WTC11 (cell line): ENCODE measurements at regions not wholly inside any gene's neighbourhood (a gene's known extent, or its start where the extent isn't known, plus 50 kb on each side); places are given as distances from the start of the nearest gene placed in this dataset.

Experiments used
- AR ChIP-seq: fragments of 250-450 bp; sonication (Bioruptor Pico); IDR thresholded peaks from 2 replicates; pipeline ENCODE4 v1.9.0; 2021; ENCODE audit warnings: mild to moderate bottlenecking
- CTCF ChIP-seq: fragments of 200-600 bp; IDR thresholded peaks from 2 replicates; pipeline ENCODE4 v1.8.0; 2022; ENCODE audit warnings: antibody characterized with exemption
- ESRRA ChIP-seq: sonication (generic); formaldehyde crosslinking; IDR thresholded peaks from 2 replicates; pipeline ENCODE4 v1.8.1; 2022; ENCODE audit warnings: mild to moderate bottlenecking, missing genetic modification reagents, borderline replicate concordance
- FOXJ3 ChIP-seq: sonication (generic); formaldehyde crosslinking; IDR thresholded peaks from 2 replicates; pipeline ENCODE4 v1.9.0; 2021; ENCODE audit warnings: missing genetic modification reagents, mild to moderate bottlenecking, borderline replicate concordance
- IRF2 ChIP-seq: sonication (generic); formaldehyde crosslinking; IDR thresholded peaks from 2 replicates; pipeline ENCODE4 v1.8.0; 2022; ENCODE audit warnings: low read depth, missing genetic modification reagents, borderline replicate concordance
- USF2 ChIP-seq: sonication (generic); formaldehyde crosslinking; IDR thresholded peaks from 2 replicates; pipeline ENCODE4 v1.8.1; 2023; ENCODE audit warnings: mild to moderate bottlenecking, missing genetic modification reagents, moderate library complexity
- ZNF138 ChIP-seq: sonication (generic); formaldehyde crosslinking; conservative IDR thresholded peaks from 2 replicates; pipeline ENCODE4 v1.8.1; 2022; ENCODE audit warnings: mild to moderate bottlenecking, moderate library complexity, missing genetic modification reagents
- ZNF263 ChIP-seq: sonication (generic); formaldehyde crosslinking; IDR thresholded peaks from 2 replicates; pipeline ENCODE4 v1.8.1; 2022; ENCODE audit warnings: low read depth, mild to moderate bottlenecking, moderate library complexity, missing genetic modification reagents
- ZNF396 ChIP-seq: fragments of 250-450 bp; sonication (Bioruptor Pico); IDR thresholded peaks from 2 replicates; pipeline ENCODE4 v1.8.0; 2021; ENCODE audit warnings: mild to moderate bottlenecking, moderate library complexity, borderline replicate concordance
- TF ChIP-seq, protein P1 (sequence below): sonication (generic); formaldehyde crosslinking; IDR thresholded peaks from 2 replicates; pipeline ENCODE4 v1.8.1; 2023; ENCODE audit warnings: mild to moderate bottlenecking, moderate library complexity, missing genetic modification reagents
- TF ChIP-seq, protein P2 (sequence below): sonication (generic); formaldehyde crosslinking; conservative IDR thresholded peaks from 2 replicates; pipeline ENCODE4 v1.8.1; 2022; ENCODE audit warnings: mild to moderate bottlenecking, missing genetic modification reagents

- no peak for TF ChIP-seq CTCF
- no peak for TF ChIP-seq IRF2 (CRISPR knock-in tag)
- TF ChIP-seq ZNF138 (CRISPR knock-in tag): no peak
- TF ChIP-seq AR (CRISPR knock-in tag): no peak
- TF ChIP-seq, protein P1, sequence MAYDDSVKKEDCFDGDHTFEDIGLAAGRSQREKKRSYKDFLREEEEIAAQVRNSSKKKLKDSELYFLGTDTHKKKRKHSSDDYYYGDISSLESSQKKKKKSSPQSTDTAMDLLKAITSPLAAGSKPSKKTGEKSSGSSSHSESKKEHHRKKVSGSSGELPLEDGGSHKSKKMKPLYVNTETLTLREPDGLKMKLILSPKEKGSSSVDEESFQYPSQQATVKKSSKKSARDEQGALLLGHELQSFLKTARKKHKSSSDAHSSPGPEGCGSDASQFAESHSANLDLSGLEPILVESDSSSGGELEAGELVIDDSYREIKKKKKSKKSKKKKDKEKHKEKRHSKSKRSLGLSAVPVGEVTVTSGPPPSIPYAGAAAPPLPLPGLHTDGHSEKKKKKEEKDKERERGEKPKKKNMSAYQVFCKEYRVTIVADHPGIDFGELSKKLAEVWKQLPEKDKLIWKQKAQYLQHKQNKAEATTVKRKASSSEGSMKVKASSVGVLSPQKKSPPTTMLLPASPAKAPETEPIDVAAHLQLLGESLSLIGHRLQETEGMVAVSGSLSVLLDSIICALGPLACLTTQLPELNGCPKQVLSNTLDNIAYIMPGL (CRISPR knock-in tag): no peak
- TF ChIP-seq, protein P2, sequence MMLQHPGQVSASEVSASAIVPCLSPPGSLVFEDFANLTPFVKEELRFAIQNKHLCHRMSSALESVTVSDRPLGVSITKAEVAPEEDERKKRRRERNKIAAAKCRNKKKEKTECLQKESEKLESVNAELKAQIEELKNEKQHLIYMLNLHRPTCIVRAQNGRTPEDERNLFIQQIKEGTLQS (CRISPR knock-in tag): no peak
- no peak for TF ChIP-seq ZNF263
- TF ChIP-seq FOXJ3: no peak
- no peak for TF ChIP-seq USF2
- TF ChIP-seq ESRRA: no peak
- no peak for TF ChIP-seq ZNF396 (CRISPR knock-in tag)
Observed at GRCh38 chr4:4656977-4657376, 115.1 kb upstream of the STX18 start.
